HL-60 (cell line): ENCODE measurements at regions not wholly inside any gene's neighbourhood (a gene's known extent, or its start where the extent isn't known, plus 50 kb on each side); places are given as distances from the start of the nearest gene placed in this dataset.

Experiments
- POLR2AphosphoS5 ChIP-seq: IDR thresholded peaks from 2 replicates; pipeline ENCODE4 v1.6.1; 2012; ENCODE audit warnings: low read depth
- TF ChIP-seq, protein P1 (sequence below): IDR thresholded peaks from one replicate; pipeline ENCODE4 v1.5.1; 2011; ENCODE audit warnings: low read length, control low read depth, inconsistent platforms; ENCODE audit not compliant: insufficient read depth
- TF ChIP-seq, protein P2 (sequence below): IDR thresholded peaks from 2 replicates; pipeline ENCODE4 v1.6.1; 2012; ENCODE audit warnings: low read depth; ENCODE audit not compliant: insufficient replicate concordance

DNA sequence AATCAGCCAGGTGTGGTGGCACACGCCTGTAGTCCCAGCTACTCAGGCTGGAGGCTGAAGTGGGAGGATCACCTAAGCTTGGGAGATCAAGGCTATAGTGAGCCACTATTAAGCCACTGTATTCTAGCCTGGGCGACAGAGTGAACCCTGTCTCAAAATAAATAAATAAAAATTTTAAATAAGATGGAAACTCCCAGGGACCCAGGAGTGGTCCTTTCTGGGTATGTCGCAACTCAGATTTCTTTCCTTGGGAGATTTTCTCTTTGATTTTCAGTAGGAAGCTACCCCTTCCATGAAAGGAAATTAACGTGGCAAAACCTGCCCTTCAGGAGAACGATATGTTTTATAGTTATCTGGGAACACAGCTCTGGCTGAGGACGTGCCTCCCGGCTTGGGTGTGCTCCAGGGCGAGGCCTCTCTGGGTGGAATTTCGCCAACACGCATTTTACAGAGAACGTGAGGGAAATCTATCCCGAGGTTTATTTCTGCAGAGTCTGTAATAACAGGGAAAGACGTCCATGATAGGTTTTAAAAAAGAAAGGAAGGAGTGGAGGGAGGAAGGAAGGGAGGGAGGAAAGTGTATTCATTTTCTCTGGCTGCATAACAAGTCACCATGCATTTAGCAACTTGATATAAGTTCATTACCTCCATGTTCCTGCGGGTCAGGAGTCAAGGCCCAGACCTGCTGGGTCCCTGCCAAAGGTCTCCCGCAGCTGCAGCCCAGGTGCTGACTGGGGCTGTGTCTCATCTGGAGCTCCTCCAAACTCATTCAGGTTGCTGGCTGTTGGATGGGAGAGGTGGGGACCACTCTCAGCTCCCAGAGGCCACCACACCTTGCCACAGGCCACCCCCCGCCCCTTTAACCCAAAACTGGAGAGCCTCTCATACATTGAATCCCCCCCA lies 80.6 kb upstream of the GSC start:
- TF ChIP-seq POLR2AphosphoS5, result no peak
- TF ChIP-seq, protein P1, sequence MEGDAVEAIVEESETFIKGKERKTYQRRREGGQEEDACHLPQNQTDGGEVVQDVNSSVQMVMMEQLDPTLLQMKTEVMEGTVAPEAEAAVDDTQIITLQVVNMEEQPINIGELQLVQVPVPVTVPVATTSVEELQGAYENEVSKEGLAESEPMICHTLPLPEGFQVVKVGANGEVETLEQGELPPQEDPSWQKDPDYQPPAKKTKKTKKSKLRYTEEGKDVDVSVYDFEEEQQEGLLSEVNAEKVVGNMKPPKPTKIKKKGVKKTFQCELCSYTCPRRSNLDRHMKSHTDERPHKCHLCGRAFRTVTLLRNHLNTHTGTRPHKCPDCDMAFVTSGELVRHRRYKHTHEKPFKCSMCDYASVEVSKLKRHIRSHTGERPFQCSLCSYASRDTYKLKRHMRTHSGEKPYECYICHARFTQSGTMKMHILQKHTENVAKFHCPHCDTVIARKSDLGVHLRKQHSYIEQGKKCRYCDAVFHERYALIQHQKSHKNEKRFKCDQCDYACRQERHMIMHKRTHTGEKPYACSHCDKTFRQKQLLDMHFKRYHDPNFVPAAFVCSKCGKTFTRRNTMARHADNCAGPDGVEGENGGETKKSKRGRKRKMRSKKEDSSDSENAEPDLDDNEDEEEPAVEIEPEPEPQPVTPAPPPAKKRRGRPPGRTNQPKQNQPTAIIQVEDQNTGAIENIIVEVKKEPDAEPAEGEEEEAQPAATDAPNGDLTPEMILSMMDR, result no peak
- TF ChIP-seq, protein P2, sequence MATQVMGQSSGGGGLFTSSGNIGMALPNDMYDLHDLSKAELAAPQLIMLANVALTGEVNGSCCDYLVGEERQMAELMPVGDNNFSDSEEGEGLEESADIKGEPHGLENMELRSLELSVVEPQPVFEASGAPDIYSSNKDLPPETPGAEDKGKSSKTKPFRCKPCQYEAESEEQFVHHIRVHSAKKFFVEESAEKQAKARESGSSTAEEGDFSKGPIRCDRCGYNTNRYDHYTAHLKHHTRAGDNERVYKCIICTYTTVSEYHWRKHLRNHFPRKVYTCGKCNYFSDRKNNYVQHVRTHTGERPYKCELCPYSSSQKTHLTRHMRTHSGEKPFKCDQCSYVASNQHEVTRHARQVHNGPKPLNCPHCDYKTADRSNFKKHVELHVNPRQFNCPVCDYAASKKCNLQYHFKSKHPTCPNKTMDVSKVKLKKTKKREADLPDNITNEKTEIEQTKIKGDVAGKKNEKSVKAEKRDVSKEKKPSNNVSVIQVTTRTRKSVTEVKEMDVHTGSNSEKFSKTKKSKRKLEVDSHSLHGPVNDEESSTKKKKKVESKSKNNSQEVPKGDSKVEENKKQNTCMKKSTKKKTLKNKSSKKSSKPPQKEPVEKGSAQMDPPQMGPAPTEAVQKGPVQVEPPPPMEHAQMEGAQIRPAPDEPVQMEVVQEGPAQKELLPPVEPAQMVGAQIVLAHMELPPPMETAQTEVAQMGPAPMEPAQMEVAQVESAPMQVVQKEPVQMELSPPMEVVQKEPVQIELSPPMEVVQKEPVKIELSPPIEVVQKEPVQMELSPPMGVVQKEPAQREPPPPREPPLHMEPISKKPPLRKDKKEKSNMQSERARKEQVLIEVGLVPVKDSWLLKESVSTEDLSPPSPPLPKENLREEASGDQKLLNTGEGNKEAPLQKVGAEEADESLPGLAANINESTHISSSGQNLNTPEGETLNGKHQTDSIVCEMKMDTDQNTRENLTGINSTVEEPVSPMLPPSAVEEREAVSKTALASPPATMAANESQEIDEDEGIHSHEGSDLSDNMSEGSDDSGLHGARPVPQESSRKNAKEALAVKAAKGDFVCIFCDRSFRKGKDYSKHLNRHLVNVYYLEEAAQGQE, result no peak
